ENCODE measurements at regions not wholly inside any gene's neighbourhood (a gene's known extent, or its start where the extent isn't known, plus 50 kb on each side); places are given as distances from the start of the nearest gene placed in this dataset.
A peak's percentile ranks its signal among the peaks of the same experiment; 100 is the strongest.

GRCh38 chr12:58539295-58539694 lies 381.0 kb downstream of the LRIG3 start:
- no peaks in the 10 kb centered on the region for H3K27me3 ChIP-seq (replicated peaks)
- no peak overlapping the region for H3K27ac ChIP-seq
- no peak for TF ChIP-seq CTCF (IDR thresholded peaks at IDR 0.05; ENCODE audit: low read depth, low read length, missing control alignments)
- H3K4me3 ChIP-seq (ENCODE audit: low read depth, low read length): no peak overlapping the region
- no peaks in the 10 kb centered on the region for H3K36me3 ChIP-seq (replicated peaks)
- no peak for DNase-seq
- in situ Hi-C loops (cut with HindIII; ENCODE audit: low pct_ligation_motif_present, low sequenced_read_pairs): loop anchor here (25.0 kb wide), 1 partner anchor 548 kb away; no protein-coding TSS in a partner anchor

GRCh38 chr12:58540480-58541299 lies 379.6 kb downstream of the LRIG3 start:
- H3K27me3 ChIP-seq (replicated peaks): no peaks in the 10 kb centered on the region
- no peaks in the 10 kb centered on the region for H3K36me3 ChIP-seq (replicated peaks)
- no peak overlapping the region for H3K4me3 ChIP-seq (ENCODE audit: low read depth, low read length)
- in situ Hi-C loops (cut with HindIII; ENCODE audit: low pct_ligation_motif_present, low sequenced_read_pairs): loop anchor here (25.0 kb wide), 1 partner anchor 547 kb away; no protein-coding TSS in a partner anchor
- peak overlapping the region; percentile 25 for H3K27ac ChIP-seq
- DNase-seq: peak; percentile 86
- TF ChIP-seq CTCF (IDR thresholded peaks at IDR 0.05; ENCODE audit: low read depth, low read length, missing control alignments): peak; percentile 93

- no peak for TF ChIP-seq CTCF (IDR thresholded peaks at IDR 0.05; ENCODE audit: low read depth, low read length, missing control alignments)
- DNase-seq: no peak
- Histone ChIP-seq H3K4me3 (ENCODE audit: low read depth, low read length) (no peak overlapping the region), H3K27ac (peak overlapping the region; percentile 25), H3K36me3 (replicated peaks) (no peaks in the 10 kb centered on the region), H3K27me3 (replicated peaks) (no peaks in the 10 kb centered on the region)
- in situ Hi-C loops (cut with HindIII; ENCODE audit: low pct_ligation_motif_present, low sequenced_read_pairs): loop anchor here (25.0 kb wide), 1 partner anchor 546 kb away; no protein-coding TSS in a partner anchor
These were observed 379.0 kb downstream of the LRIG3 start for GRCh38 chr12:58541300-58541690.

- no peak for TF ChIP-seq CTCF (IDR thresholded peaks at IDR 0.05; ENCODE audit: low read depth, low read length, missing control alignments)
- in situ Hi-C loops (cut with HindIII; ENCODE audit: low pct_ligation_motif_present, low sequenced_read_pairs): loop anchor here (25.0 kb wide), 1 partner anchor 543 kb away; no protein-coding TSS in a partner anchor
- no peaks in the 10 kb centered on the region for H3K27me3 ChIP-seq (replicated peaks)
- no peak overlapping the region for H3K4me3 ChIP-seq (ENCODE audit: low read depth, low read length)
- no peaks in the 10 kb centered on the region for H3K36me3 ChIP-seq (replicated peaks)
- DNase-seq: no peak
- H3K27ac ChIP-seq: no peak overlapping the region
These were observed 376.0 kb downstream of the LRIG3 start for GRCh38 chr12:58544281-58544680.

- no peak overlapping the region for H3K27ac ChIP-seq
- no peak for TF ChIP-seq CTCF (IDR thresholded peaks at IDR 0.05; ENCODE audit: low read depth, low read length, missing control alignments)
- in situ Hi-C loops (cut with HindIII; ENCODE audit: low pct_ligation_motif_present, low sequenced_read_pairs): loop anchor here (25.0 kb wide), 1 partner anchor 540 kb away; no protein-coding TSS in a partner anchor
- no peaks in the 10 kb centered on the region for H3K36me3 ChIP-seq (replicated peaks)
- no peaks in the 10 kb centered on the region for H3K27me3 ChIP-seq (replicated peaks)
- no peak overlapping the region for H3K4me3 ChIP-seq (ENCODE audit: low read depth, low read length)
- no peak for DNase-seq
These were observed 373.1 kb downstream of the LRIG3 start for GRCh38 chr12:58547217-58547616.
